Rectal smooth muscle tissue (tissue), 1 donor: ENCODE measurements at regions not wholly inside any gene's neighbourhood (a gene's known extent, or its start where the extent isn't known, plus 50 kb on each side); places are given as distances from the start of the nearest gene placed in this dataset.
A peak's percentile ranks its signal among the peaks of the same experiment; 100 is the strongest.

Experiments
- H3K27ac ChIP-seq: one replicate; pipeline ENCODE4 v1.7.0; 2013; ENCODE audit warnings: low read depth, low read length, inconsistent platforms
- H3K27me3 ChIP-seq: one replicate; pipeline ENCODE4 v1.7.0; 2013; ENCODE audit warnings: low read length; ENCODE audit not compliant: control insufficient read depth, insufficient read depth
- H3K36me3 ChIP-seq: one replicate; pipeline ENCODE4 v1.7.0; 2013; ENCODE audit warnings: low read length; ENCODE audit not compliant: control insufficient read depth, insufficient read depth
- H3K4me1 ChIP-seq: one replicate; pipeline ENCODE4 v1.7.0; 2013; ENCODE audit warnings: low read length; ENCODE audit not compliant: control insufficient read depth, insufficient read depth
- H3K4me3 ChIP-seq: one replicate; pipeline ENCODE4 v1.7.0; 2013; ENCODE audit warnings: low read length
- H3K9ac ChIP-seq: one replicate; pipeline ENCODE4 v1.7.0; 2013; ENCODE audit warnings: low read length

GRCh38 chr10:2993636-2994035 lies 73.7 kb upstream of the PFKP start:
- Histone ChIP-seq H3K27ac (no peak overlapping the region), H3K4me3 (no peak overlapping the region), H3K27me3 (no peaks in the 10 kb centered on the region), H3K9ac (no peak overlapping the region), H3K36me3 (no peaks in the 10 kb centered on the region), H3K4me1 (no peaks in the 10 kb centered on the region)

DNA sequence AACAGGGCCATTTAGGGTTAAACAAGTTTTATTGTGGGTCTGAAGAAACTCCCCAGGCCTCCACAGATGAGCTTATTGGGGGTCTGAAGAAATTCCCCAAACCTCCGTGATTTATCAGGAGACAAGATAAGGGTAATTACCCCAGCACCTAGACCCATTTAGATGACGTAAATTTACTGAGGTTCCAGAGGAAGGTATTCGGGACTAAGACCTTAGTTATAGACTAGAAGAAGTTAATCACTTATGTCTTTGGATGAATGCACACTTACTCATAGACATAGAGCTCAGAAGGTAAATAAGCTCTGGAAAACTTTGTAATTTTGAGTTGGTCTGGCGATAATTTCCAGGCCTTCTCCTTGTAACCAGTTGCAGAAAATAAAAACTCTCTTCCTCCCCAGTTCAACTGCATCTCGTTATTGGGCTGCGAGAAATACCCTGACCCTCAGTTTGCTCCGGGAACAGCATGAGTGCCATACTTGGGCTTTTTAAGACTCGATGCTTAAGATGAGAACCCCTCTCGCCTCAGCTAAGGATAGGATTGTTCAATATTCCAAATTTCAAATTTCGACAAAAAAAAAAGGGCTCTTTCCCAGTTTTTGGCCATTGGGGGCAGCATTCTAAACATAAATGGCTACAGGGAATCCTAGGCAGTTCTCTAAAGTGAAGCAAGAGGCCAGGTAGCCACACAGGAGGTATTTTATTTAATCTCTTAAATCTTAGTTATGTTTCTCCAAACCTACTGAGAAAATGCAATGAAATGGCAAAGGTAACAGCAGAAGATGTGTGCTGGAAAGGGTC lies 74.7 kb upstream of the PFKP start:
- H3K27ac ChIP-seq = no peak overlapping the region
- H3K9ac ChIP-seq = no peak overlapping the region
- no peak overlapping the region for H3K4me3 ChIP-seq
- H3K36me3 ChIP-seq = no peaks in the 10 kb centered on the region
- no peaks in the 10 kb centered on the region for H3K4me1 ChIP-seq
- H3K27me3 ChIP-seq = no peaks in the 10 kb centered on the region

DNA sequence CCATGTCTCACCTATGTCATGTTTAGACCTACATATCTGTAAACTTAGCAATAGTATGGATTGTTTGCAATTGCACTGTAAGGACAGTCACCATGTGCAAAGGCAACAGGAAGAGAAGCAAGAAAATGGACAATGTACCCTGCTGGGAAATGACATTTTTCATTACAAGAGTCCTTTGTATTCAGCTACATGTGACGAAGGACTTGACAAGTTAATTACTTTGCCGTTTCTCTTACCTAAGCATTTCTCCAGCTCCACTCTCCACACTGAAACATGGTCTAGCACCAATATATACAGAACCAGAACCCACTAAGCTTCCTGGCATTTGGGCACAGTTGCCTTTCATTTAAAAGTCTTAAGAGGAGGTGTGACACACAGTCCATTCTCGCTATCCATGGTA lies 76.6 kb upstream of the PFKP start:
- H3K27me3 ChIP-seq = no peaks in the 10 kb centered on the region
- no peak overlapping the region for H3K9ac ChIP-seq
- H3K27ac ChIP-seq = no peak overlapping the region
- no peaks in the 10 kb centered on the region for H3K4me1 ChIP-seq
- no peak overlapping the region for H3K4me3 ChIP-seq
- no peaks in the 10 kb centered on the region for H3K36me3 ChIP-seq

- Histone ChIP-seq H3K4me1 (no peaks in the 10 kb centered on the region), H3K4me3 (no peak overlapping the region), H3K27ac (no peak overlapping the region), H3K9ac (no peak overlapping the region), H3K36me3 (no peaks in the 10 kb centered on the region), H3K27me3 (no peaks in the 10 kb centered on the region)
Measured at GRCh38 chr10:2989292-2989947, 77.9 kb upstream of the PFKP start.

GRCh38 chr10:2987185-2987768 lies 80.1 kb upstream of the PFKP start:
- H3K4me1 ChIP-seq = no peaks in the 10 kb centered on the region

DNA sequence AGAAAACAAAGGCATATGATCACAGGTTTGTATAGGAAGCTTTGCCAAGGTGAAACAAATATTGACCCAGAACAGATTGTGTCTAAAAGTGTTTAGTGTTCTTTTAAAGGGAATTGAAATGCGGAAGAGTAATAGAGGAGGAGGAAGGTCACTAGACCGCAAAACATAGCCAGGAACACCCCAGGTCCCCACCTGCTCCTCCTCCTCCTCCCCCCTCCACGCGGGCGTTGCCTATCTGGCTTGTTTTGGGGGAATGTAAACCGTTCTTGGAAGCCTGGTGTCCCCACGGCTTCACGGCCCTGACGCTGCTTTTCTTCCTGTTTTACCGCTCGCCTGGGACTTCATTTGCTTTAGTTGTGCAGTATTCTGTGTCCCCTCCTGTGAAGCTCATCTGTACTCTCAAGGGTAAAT lies 81.0 kb upstream of the PFKP start:
- no peaks in the 10 kb centered on the region for H3K36me3 ChIP-seq
- H3K9ac ChIP-seq = no peak overlapping the region
- no peak overlapping the region for H3K27ac ChIP-seq
- H3K4me3 ChIP-seq = peak overlapping the region; percentile 1
- H3K27me3 ChIP-seq = no peaks in the 10 kb centered on the region
- no peaks in the 10 kb centered on the region for H3K4me1 ChIP-seq

More at GRCh38 chr10:2987185-2987768, 80.1 kb upstream of the PFKP start:
- Histone ChIP-seq H3K9ac (no peak overlapping the region), H3K36me3 (no peaks in the 10 kb centered on the region), H3K27ac (no peak overlapping the region), H3K27me3 (no peaks in the 10 kb centered on the region), H3K4me3 (no peak overlapping the region)

- no peaks in the 10 kb centered on the region for H3K4me1 ChIP-seq
- H3K9ac ChIP-seq = no peak overlapping the region
- no peaks in the 10 kb centered on the region for H3K36me3 ChIP-seq
- no peak overlapping the region for H3K27ac ChIP-seq
- peak overlapping the region; percentile 1 for H3K4me3 ChIP-seq
- H3K27me3 ChIP-seq = no peaks in the 10 kb centered on the region
Measured at GRCh38 chr10:2985729-2986232, 81.6 kb upstream of the PFKP start.

- no peaks in the 10 kb centered on the region for H3K27me3 ChIP-seq
- H3K27ac ChIP-seq = no peak overlapping the region
- no peaks in the 10 kb centered on the region for H3K36me3 ChIP-seq
- H3K9ac ChIP-seq = no peak overlapping the region
- no peaks in the 10 kb centered on the region for H3K4me1 ChIP-seq
- H3K4me3 ChIP-seq = no peak overlapping the region
Measured at GRCh38 chr10:2984682-2985081, 82.7 kb upstream of the PFKP start.

- no peaks in the 10 kb centered on the region for H3K36me3 ChIP-seq
- no peak overlapping the region for H3K4me3 ChIP-seq
- H3K27ac ChIP-seq = no peak overlapping the region
- H3K9ac ChIP-seq = no peak overlapping the region
- no peaks in the 10 kb centered on the region for H3K4me1 ChIP-seq
- no peaks in the 10 kb centered on the region for H3K27me3 ChIP-seq
Measured at GRCh38 chr10:2982146-2982545, 85.2 kb upstream of the PFKP start.

GRCh38 chr10:2981361-2981801 lies 86.0 kb upstream of the PFKP start:
- H3K36me3 ChIP-seq = no peaks in the 10 kb centered on the region
- no peaks in the 10 kb centered on the region for H3K27me3 ChIP-seq
- H3K4me3 ChIP-seq = no peak overlapping the region
- H3K9ac ChIP-seq = no peak overlapping the region
- no peaks in the 10 kb centered on the region for H3K4me1 ChIP-seq
- H3K27ac ChIP-seq = no peak overlapping the region

DNA sequence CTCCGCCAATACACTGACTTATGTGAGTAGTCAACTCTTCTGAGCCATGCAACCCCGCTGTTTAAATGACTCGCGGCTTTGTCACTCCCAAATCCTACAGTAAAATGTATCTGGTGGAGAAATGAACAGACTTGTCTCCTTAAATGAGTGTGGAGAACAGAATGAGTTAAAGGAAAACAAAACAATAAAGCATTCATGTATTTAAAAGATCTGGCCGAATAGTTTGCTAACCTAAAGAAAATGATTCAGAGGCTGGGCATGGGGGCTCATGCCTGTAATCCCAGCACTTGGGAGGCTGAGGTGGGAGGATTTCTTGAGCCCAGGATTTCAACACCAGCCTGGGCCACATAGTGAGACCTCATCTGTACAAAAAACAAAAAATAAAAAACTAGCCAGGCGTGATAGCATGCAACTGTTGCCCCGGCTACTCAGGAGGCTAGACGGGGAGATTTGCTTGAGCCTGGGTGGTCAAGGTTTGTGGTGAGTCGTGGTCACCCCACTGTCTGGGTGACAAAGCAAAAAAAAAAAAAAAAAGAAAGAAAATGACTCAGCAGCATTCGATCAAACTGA lies 86.5 kb upstream of the PFKP start:
- Histone ChIP-seq H3K9ac (no peak overlapping the region), H3K27me3 (no peaks in the 10 kb centered on the region), H3K27ac (no peak overlapping the region), H3K4me3 (no peak overlapping the region), H3K36me3 (no peaks in the 10 kb centered on the region), H3K4me1 (no peaks in the 10 kb centered on the region)

GRCh38 chr10:2980116-2980515 lies 87.2 kb upstream of the PFKP start:
- no peaks in the 10 kb centered on the region for H3K36me3 ChIP-seq
- no peaks in the 10 kb centered on the region for H3K4me1 ChIP-seq
- no peak overlapping the region for H3K9ac ChIP-seq
- no peak overlapping the region for H3K4me3 ChIP-seq
- no peak overlapping the region for H3K27ac ChIP-seq
- H3K27me3 ChIP-seq = no peaks in the 10 kb centered on the region
